ENCODE measurements at regions not wholly inside any gene's neighbourhood (a gene's known extent, or its start where the extent isn't known, plus 50 kb on each side); places are given as distances from the start of the nearest gene placed in this dataset.

DNA sequence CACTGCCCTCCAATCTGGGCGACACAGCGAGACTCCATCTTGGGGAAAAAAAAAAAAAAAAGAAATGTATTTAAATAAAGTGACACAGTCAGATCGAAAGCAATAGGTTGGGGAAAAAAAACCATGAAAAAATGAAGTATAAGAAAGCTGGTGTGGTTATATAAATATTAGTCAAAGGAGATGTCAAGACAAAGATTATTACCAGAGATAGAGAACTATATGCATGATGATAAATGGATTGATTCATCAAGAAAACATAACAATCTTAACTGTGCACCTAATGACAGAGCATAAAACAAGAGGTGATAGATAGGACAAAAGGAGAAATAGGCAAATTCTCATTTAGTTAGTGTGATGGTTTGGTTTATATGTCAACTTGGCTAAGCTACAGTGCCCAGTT lies 146.9 kb upstream of the AHI1 start:
- DNase-seq (no peak), ATAC-seq (no peak)
- H3K36me3 ChIP-seq: no peaks in the 10 kb centered on the region
- H3K4me3 ChIP-seq: no peak overlapping the region
- H3K4me1 ChIP-seq: no peaks in the 10 kb centered on the region
- no peak overlapping the region for H3K27ac ChIP-seq
- 76 to 98% (median 95%) methylated on average over 3 of the region's 3 CpGs for WGBS, 4 donors
- no peaks in the 10 kb centered on the region for H3K27me3 ChIP-seq
- TF ChIP-seq, protein P1, sequence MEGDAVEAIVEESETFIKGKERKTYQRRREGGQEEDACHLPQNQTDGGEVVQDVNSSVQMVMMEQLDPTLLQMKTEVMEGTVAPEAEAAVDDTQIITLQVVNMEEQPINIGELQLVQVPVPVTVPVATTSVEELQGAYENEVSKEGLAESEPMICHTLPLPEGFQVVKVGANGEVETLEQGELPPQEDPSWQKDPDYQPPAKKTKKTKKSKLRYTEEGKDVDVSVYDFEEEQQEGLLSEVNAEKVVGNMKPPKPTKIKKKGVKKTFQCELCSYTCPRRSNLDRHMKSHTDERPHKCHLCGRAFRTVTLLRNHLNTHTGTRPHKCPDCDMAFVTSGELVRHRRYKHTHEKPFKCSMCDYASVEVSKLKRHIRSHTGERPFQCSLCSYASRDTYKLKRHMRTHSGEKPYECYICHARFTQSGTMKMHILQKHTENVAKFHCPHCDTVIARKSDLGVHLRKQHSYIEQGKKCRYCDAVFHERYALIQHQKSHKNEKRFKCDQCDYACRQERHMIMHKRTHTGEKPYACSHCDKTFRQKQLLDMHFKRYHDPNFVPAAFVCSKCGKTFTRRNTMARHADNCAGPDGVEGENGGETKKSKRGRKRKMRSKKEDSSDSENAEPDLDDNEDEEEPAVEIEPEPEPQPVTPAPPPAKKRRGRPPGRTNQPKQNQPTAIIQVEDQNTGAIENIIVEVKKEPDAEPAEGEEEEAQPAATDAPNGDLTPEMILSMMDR (IDR thresholded peaks at IDR 0.05): no peak
- TF ChIP-seq POLR2A (IDR thresholded peaks at IDR 0.05): no peak
- intact Hi-C loops (cut with DNase I): no loop called here
- H3K9me3 ChIP-seq: peaks cover 0 to 6% (median 0%) of the 10 kb centered on the region in 12 donors

DNA sequence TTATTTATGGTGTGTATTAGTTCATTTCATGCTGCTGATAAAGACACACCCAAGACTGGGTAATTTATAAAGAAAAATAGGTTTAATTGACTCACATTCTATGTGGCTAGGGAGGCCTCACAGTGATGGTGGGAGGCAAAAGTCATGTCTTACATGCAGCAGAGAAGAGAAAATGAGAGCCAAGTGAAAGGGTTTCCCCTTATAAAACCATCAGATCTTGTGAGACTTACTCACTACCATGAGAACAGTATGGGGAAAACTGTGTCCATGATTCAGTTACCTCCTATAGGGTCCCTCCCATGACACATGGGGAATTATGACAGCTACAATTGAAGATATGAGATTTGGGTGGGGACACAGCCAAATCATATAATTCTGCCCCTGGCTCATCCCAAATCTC lies 150.0 kb upstream of the AHI1 start:
- no peaks in the 10 kb centered on the region for H3K27me3 ChIP-seq
- intact Hi-C loops (cut with DNase I): no loop called here
- no peak for ATAC-seq
- H3K27ac ChIP-seq: no peak overlapping the region
- H3K4me1 ChIP-seq: no peaks in the 10 kb centered on the region
- no peaks in the 10 kb centered on the region for H3K36me3 ChIP-seq
- no peak for DNase-seq
- H3K9me3 ChIP-seq: peaks cover 0 to 6% (median 0%) of the 10 kb centered on the region in 12 donors
- no peak for TF ChIP-seq POLR2A (IDR thresholded peaks at IDR 0.05)
- TF ChIP-seq, protein P1 (IDR thresholded peaks at IDR 0.05): no peak
- H3K4me3 ChIP-seq: no peak overlapping the region

- H3K27ac ChIP-seq: no peak overlapping the region
- TF ChIP-seq POLR2A (IDR thresholded peaks at IDR 0.05): no peak
- intact Hi-C loops (cut with DNase I): no loop called here
- 75 to 89% (median 82%) methylated on average over 7 of the region's 7 CpGs for WGBS, 4 donors
- H3K4me1 ChIP-seq: no peaks in the 10 kb centered on the region
- peaks cover 0 to 39% (median 6%) of the 10 kb centered on the region in 12 donors for H3K9me3 ChIP-seq
- no peaks in the 10 kb centered on the region for H3K36me3 ChIP-seq
- DNase-seq: no peak
- ATAC-seq: no peak
- no peak overlapping the region for H3K4me3 ChIP-seq
- H3K27me3 ChIP-seq: no peaks in the 10 kb centered on the region
These were observed 154.6 kb upstream of the AHI1 start for GRCh38 chr6:135651964-135652755.

GRCh38 chr6:135655055-135655454 lies 157.5 kb upstream of the AHI1 start:
- H3K27ac ChIP-seq: no peak overlapping the region
- no peak overlapping the region for H3K4me3 ChIP-seq
- H3K27me3 ChIP-seq: no peaks in the 10 kb centered on the region
- H3K4me1 ChIP-seq: no peaks in the 10 kb centered on the region
- no peak for DNase-seq
- intact Hi-C loops (cut with DNase I): no loop called here
- no peaks in the 10 kb centered on the region for H3K36me3 ChIP-seq
- peaks cover 0 to 40% (median 6%) of the 10 kb centered on the region in 12 donors for H3K9me3 ChIP-seq
- no peak for ATAC-seq
- no peak for TF ChIP-seq POLR2A (IDR thresholded peaks at IDR 0.05)
- TF ChIP-seq, protein P1 (IDR thresholded peaks at IDR 0.05): no peak

- ATAC-seq: no peak
These were observed 159.7 kb upstream of the AHI1 start for GRCh38 chr6:135657207-135657606.

More at GRCh38 chr6:135657207-135657606, 159.7 kb upstream of the AHI1 start:
- DNase-seq: no peak
- no peaks in the 10 kb centered on the region for H3K27me3 ChIP-seq
- H3K9me3 ChIP-seq: peaks cover 0 to 36% (median 6%) of the 10 kb centered on the region in 12 donors
- 54 to 69% (median 56%) methylated on average over 2 of the region's 2 CpGs for WGBS, 4 donors
- intact Hi-C loops (cut with DNase I): no loop called here
- no peaks in the 10 kb centered on the region for H3K4me1 ChIP-seq
- H3K4me3 ChIP-seq: no peak overlapping the region
- no peak overlapping the region for H3K27ac ChIP-seq
- no peak for TF ChIP-seq POLR2A (IDR thresholded peaks at IDR 0.05)
- TF ChIP-seq, protein P1 (IDR thresholded peaks at IDR 0.05): no peak
- H3K36me3 ChIP-seq: no peaks in the 10 kb centered on the region

All from heart left ventricle (tissue), 16 donors.